C4-2B (cell line): ENCODE measurements at regions not wholly inside any gene's neighbourhood (a gene's known extent, or its start where the extent isn't known, plus 50 kb on each side); places are given as distances from the start of the nearest gene placed in this dataset.

Source experiments
- CTCF ChIP-seq: fragments of 450-650 bp; conservative IDR thresholded peaks from 2 replicates; pipeline ENCODE4 v1.5.1; 2017; ENCODE audit warnings: mild to moderate bottlenecking
- ZFX ChIP-seq: fragments of 450-650 bp; IDR thresholded peaks from 2 replicates; pipeline ENCODE4 v1.6.1; 2017

GRCh38 chr2:239587841-239588240 lies 187.0 kb upstream of the HDAC4 start:
- TF ChIP-seq CTCF = no peak
- TF ChIP-seq ZFX = no peak
